ENCODE measurements at regions not wholly inside any gene's neighbourhood (a gene's known extent, or its start where the extent isn't known, plus 50 kb on each side); places are given as distances from the start of the nearest gene placed in this dataset.

GRCh38 chr4:138843616-138844015, 172.0 kb upstream of the NOCT start:
- no peak for TF ChIP-seq POU2F2 (IDR thresholded peaks at IDR 0.05; ENCODE audit: low read depth, low read length)
- TF ChIP-seq TAF1 (IDR thresholded peaks at IDR 0.05; ENCODE audit: low read depth, low read length) = no peak

All from GM12891 (cell line).